ENCODE measurements at regions not wholly inside any gene's neighbourhood (a gene's known extent, or its start where the extent isn't known, plus 50 kb on each side); places are given as distances from the start of the nearest gene placed in this dataset.

DNA sequence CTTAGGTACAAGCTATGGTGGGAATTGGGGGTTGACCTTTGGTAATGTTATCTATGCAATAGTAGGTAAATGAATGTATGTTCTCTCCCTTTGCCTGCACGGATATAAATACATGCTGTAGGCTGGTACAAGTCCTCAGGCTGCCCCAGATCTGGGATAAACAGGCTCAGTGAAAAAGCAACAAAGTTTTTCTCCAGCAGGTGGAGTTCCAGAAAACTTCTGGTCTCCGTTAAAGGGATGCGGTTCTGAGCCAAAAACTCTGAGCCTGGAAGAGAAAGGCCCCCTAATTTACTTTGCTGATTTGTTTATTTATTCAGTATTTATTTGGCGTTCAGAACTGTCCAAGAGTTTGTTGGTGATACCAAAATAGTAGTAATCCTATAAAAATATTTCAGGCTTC is 204.7 kb downstream of the ADRA2A start:
- Histone ChIP-seq H3K4ac (ENCODE audit: low read depth, low read length) (no peak overlapping the region), H2AFZ (replicated peaks; ENCODE audit: low read length, poor library complexity) (no peak overlapping the region), H2AK9ac (replicated peaks; ENCODE audit: low read depth, low read length, poor library complexity) (no peak overlapping the region), H2AK5ac (ENCODE audit: low read depth, low read length) (no peak overlapping the region), H2BK120ac (ENCODE audit: low read depth, low read length) (no peak overlapping the region), H3K9me3 (ENCODE audit: control insufficient read depth, insufficient read depth, low read length) (peaks cover 27% of the 10 kb centered on the region), H3K4me3 (ENCODE audit: insufficient read depth, low read depth, low read length) (no peak overlapping the region), H3K36me3 (ENCODE audit: control insufficient read depth, insufficient read depth, low read length) (no peaks in the 10 kb centered on the region), H3K9ac (ENCODE audit: low read depth, low read length) (no peak overlapping the region), H4K8ac (ENCODE audit: low read depth in 2 of 2, low read length in 2 of 2) (no peak overlapping the region), H2BK20ac (ENCODE audit: low read depth, low read length) (no peak overlapping the region), H4K5ac (ENCODE audit: low read depth, low read length) (no peak overlapping the region), H3K4me2 (ENCODE audit: low read depth, low read length) (no peak overlapping the region), H3K18ac (ENCODE audit: low read depth, low read length) (no peak overlapping the region), H3K14ac (replicated peaks; ENCODE audit: low read depth, low read length) (no peak overlapping the region), H3K79me1 (ENCODE audit: low read depth in 1 of 2, low read length in 2 of 2) (no peaks in the 10 kb centered on the region), H3K4me1 (ENCODE audit: control insufficient read depth, insufficient read depth, low read length) (no peaks in the 10 kb centered on the region), H2BK15ac (ENCODE audit: low read depth, low read length) (no peak overlapping the region), H2BK5ac (ENCODE audit: low read depth, low read length, poor library complexity, severe bottlenecking) (no peak overlapping the region), H4K20me1 (ENCODE audit: insufficient read depth, low read length) (no peaks in the 10 kb centered on the region), H3K56ac (ENCODE audit: extremely low read depth, insufficient read depth, low read length) (no peak overlapping the region), H3K27me3 (ENCODE audit: control insufficient read depth, insufficient read depth, low read length) (no peaks in the 10 kb centered on the region), H3K9me1 (ENCODE audit: insufficient read depth, low read length) (no peaks in the 10 kb centered on the region), H3K27ac (ENCODE audit: insufficient read depth, low read length) (no peak overlapping the region), H4K91ac (ENCODE audit: insufficient read depth, low read depth, low read length) (no peak overlapping the region), H3K23ac (ENCODE audit: low read depth, low read length) (no peak overlapping the region)
- DNase-seq (no peak), ATAC-seq (ENCODE audit: low read depth) (no peak)
- no TSS peak for BruUV-seq (replicated peaks)
- dilution Hi-C loops (cut with HindIII; ENCODE audit: low sequenced_read_pairs, unreplicated experiment), result no loop called here
- ChIA-PET CTCF (no interaction called here), POLR2A (ENCODE audit: unreplicated experiment) (no interaction called here)
- WGBS, 2 experiments (ENCODE audit: extremely low coverage in 2 of 2, insufficient read length in 1 of 2), result 0% methylated on average over 1 of the region's 4 CpGs; no CpG with 5 or more reads in 1 of the 2 experiments
- intact Hi-C loops (cut with micrococcal nuclease), result no loop called here
- TF ChIP-seq CEBPB (IDR thresholded peaks at IDR 0.05; ENCODE audit: low read depth, low read length), result no peak
- TF ChIP-seq RCOR1 (IDR thresholded peaks at IDR 0.05; ENCODE audit: insufficient replicate concordance, low read length), result no peak
- TF ChIP-seq, protein P1, sequence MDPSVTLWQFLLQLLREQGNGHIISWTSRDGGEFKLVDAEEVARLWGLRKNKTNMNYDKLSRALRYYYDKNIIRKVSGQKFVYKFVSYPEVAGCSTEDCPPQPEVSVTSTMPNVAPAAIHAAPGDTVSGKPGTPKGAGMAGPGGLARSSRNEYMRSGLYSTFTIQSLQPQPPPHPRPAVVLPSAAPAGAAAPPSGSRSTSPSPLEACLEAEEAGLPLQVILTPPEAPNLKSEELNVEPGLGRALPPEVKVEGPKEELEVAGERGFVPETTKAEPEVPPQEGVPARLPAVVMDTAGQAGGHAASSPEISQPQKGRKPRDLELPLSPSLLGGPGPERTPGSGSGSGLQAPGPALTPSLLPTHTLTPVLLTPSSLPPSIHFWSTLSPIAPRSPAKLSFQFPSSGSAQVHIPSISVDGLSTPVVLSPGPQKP (IDR thresholded peaks at IDR 0.05; ENCODE audit: borderline replicate concordance, low read depth, low read length), result no peak
- TF ChIP-seq, protein P2, sequence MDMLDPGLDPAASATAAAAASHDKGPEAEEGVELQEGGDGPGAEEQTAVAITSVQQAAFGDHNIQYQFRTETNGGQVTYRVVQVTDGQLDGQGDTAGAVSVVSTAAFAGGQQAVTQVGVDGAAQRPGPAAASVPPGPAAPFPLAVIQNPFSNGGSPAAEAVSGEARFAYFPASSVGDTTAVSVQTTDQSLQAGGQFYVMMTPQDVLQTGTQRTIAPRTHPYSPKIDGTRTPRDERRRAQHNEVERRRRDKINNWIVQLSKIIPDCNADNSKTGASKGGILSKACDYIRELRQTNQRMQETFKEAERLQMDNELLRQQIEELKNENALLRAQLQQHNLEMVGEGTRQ (IDR thresholded peaks at IDR 0.05; ENCODE audit: low read depth, low read length), result no peak
- TF ChIP-seq NFE2L2 (IDR thresholded peaks at IDR 0.05; ENCODE audit: low read depth, low read length), result no peak
- TF ChIP-seq, protein P3, sequence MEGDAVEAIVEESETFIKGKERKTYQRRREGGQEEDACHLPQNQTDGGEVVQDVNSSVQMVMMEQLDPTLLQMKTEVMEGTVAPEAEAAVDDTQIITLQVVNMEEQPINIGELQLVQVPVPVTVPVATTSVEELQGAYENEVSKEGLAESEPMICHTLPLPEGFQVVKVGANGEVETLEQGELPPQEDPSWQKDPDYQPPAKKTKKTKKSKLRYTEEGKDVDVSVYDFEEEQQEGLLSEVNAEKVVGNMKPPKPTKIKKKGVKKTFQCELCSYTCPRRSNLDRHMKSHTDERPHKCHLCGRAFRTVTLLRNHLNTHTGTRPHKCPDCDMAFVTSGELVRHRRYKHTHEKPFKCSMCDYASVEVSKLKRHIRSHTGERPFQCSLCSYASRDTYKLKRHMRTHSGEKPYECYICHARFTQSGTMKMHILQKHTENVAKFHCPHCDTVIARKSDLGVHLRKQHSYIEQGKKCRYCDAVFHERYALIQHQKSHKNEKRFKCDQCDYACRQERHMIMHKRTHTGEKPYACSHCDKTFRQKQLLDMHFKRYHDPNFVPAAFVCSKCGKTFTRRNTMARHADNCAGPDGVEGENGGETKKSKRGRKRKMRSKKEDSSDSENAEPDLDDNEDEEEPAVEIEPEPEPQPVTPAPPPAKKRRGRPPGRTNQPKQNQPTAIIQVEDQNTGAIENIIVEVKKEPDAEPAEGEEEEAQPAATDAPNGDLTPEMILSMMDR (conservative IDR thresholded peaks at IDR 0.05; ENCODE audit: low read depth, low read length), result no peak
- in situ Hi-C loops (cut with MboI; ENCODE audit: low sequenced_read_pairs), result no loop called here
